ENCODE measurements at regions not wholly inside any gene's neighbourhood (a gene's known extent, or its start where the extent isn't known, plus 50 kb on each side); places are given as distances from the start of the nearest gene placed in this dataset.
"Not testable (repeated sequence)": the region's sequence is repeated elsewhere in the genome, so short reads cannot be mapped to it uniquely, and the experiment has no call there.

DNA sequence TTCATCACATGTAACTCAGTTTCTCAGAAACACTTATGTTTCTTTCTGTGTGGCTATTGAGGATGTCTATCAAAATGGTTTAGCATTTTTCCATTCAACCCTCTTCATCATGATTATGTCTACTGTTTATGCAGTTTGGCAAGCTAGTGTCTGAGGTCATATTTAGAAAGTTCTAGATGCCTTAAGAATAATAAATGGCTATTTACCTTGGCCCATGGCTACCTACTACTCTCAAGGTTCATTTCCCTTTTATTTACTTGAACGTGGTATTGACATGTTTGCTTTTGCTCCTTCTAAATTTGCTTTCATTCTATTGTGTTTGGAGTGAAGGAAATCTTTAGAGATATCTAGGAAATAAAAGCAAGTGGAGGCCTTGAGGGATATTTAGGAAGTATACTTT lies 193.7 kb upstream of the OLFM3 start:
- H3K27me3 Mint-ChIP-seq: no peaks in the 10 kb centered on the region
- no peaks in the 10 kb centered on the region for H3K4me1 Mint-ChIP-seq
- no peaks in the 10 kb centered on the region for H3K9me3 Mint-ChIP-seq
- H3K27ac Mint-ChIP-seq: no peak overlapping the region
- DNase-seq: no peak
- CTCF ChIA-PET: no interaction called here
- H3K36me3 Mint-ChIP-seq: no peaks in the 10 kb centered on the region
- no peak overlapping the region for H3K4me3 Mint-ChIP-seq

DNA sequence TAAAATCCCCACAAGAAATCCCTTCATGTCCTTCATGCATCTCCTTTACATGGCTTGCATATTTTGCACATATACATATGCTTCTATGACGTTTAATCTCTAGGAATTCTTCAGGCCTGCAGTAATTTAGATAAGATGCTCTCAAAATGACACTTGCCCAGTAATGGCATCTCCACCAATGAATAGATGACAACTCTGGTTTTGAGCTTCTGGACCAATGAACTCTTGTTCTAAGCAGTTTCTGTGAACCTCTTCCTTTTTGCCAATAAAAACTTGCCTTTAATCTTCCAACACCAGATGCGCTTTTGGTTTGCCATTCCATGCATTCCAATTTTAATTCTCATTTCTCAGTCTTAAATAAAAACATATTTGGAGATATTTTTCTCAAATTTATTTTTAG lies 189.8 kb upstream of the OLFM3 start:
- Mint-ChIP-seq H3K36me3 (no peaks in the 10 kb centered on the region), H3K4me1 (no peaks in the 10 kb centered on the region), H3K27me3 (no peaks in the 10 kb centered on the region), H3K4me3 (no peak overlapping the region), H3K9me3 (no peaks in the 10 kb centered on the region), H3K27ac (no peak overlapping the region)
- no peak for DNase-seq
- CTCF ChIA-PET: no interaction called here

DNA sequence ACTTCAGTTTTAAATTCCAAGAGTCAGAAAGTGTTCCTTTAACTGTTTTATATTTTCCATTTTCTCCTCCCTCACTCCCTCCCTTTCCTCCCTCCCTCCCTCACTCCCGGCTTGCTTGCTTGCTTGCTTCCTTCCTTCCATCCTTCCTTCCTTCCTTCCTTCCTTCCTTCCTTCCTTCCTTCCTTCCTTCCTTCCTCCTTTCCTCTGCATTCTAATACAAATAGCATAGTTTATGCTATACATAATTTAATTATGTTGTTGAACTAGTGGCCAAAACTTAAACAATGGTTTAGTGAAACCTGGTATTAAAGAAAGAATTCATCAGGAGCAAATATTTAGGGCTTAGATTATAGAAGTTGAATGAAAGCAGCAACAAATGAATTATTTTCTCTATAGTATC lies 188.5 kb upstream of the OLFM3 start:
- H3K27ac Mint-ChIP-seq: no peak overlapping the region
- no peaks in the 10 kb centered on the region for H3K9me3 Mint-ChIP-seq
- H3K36me3 Mint-ChIP-seq: no peaks in the 10 kb centered on the region
- no peak for DNase-seq
- CTCF ChIA-PET: no interaction called here
- H3K4me3 Mint-ChIP-seq: no peak overlapping the region
- no peaks in the 10 kb centered on the region for H3K4me1 Mint-ChIP-seq
- H3K27me3 Mint-ChIP-seq: no peaks in the 10 kb centered on the region

DNA sequence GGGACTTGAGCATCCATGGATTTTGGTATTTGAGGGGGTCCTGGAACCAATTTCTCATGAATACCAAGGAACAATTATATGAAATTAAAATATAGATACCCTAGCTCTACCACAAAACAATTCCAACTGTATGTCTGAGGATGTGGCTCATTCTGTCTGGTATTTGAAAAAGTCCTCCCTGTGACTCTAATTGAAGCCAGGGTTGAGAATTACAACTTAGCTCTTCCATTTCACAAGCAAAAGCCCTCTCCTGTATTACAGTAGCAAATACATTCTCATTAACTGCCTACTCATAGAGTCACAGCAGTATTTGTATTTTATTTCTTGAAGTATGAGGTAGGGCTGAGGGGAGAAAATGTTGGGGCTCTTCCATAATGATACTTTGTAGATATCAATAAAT lies 187.8 kb upstream of the OLFM3 start:
- no peaks in the 10 kb centered on the region for H3K4me1 Mint-ChIP-seq
- H3K27me3 Mint-ChIP-seq: no peaks in the 10 kb centered on the region
- no peak overlapping the region for H3K27ac Mint-ChIP-seq
- H3K36me3 Mint-ChIP-seq: no peaks in the 10 kb centered on the region
- no peak overlapping the region for H3K4me3 Mint-ChIP-seq
- no peaks in the 10 kb centered on the region for H3K9me3 Mint-ChIP-seq
- DNase-seq: no peak
- CTCF ChIA-PET: no interaction called here

DNA sequence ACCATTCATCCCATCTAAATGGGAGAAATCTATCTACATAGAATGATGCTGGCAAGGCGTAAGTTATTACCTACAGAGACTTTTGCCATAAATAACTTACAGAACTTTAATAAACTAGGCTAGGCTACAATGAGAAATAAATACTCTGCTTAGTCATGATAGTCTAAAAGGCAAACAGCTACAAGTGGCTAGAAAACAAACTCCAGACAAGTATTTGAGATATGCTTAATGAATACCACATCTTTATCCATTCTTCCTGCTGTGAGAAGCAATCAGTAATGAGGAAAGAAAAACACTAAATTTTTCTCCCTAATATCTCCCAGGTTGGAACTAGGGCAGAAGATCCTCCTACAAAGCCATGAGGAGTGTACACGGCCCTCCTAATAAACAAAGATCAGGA lies 187.0 kb upstream of the OLFM3 start:
- Mint-ChIP-seq H3K27ac (no peak overlapping the region), H3K27me3 (no peaks in the 10 kb centered on the region), H3K4me3 (no peak overlapping the region), H3K4me1 (no peaks in the 10 kb centered on the region), H3K9me3 (no peaks in the 10 kb centered on the region), H3K36me3 (no peaks in the 10 kb centered on the region)
- DNase-seq: no peak
- CTCF ChIA-PET: no interaction called here

DNA sequence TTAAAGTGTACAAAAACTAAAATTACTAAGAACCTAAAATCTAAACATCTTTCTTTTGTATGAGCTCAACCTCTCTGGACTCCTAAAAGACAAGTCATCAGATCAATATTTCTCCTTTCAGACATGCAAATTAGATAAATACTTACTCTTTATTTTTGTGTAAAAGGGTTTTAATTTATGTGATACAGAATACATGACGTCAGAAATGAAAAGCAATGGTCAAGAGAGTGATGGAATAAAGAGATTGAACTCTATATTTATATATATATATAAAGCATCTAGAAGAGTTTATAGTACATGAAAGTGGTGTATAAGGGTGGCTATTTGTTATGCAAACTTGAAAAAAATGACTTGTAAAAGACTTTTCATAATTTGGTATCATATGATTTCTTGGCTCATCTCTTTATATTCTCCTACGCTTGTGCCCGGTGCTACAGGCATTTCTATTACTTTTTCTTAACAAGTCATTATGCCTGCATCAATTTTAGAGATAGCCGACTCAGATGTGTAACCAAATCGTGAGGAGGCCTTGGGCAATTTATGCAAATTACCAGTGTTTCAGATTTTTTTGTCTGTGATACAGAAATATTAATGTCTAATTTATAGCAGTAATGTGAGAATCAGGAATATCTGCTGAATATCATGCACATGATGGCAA lies 186.0 kb upstream of the OLFM3 start:
- no peak for DNase-seq
- no peaks in the 10 kb centered on the region for H3K4me1 Mint-ChIP-seq
- H3K4me3 Mint-ChIP-seq: no peak overlapping the region
- CTCF ChIA-PET: no interaction called here
- H3K27me3 Mint-ChIP-seq: no peaks in the 10 kb centered on the region
- no peaks in the 10 kb centered on the region for H3K9me3 Mint-ChIP-seq
- H3K36me3 Mint-ChIP-seq: no peaks in the 10 kb centered on the region
- no peak overlapping the region for H3K27ac Mint-ChIP-seq

- H3K4me3 Mint-ChIP-seq: no peak overlapping the region
- H3K9me3 Mint-ChIP-seq: no peaks in the 10 kb centered on the region
- CTCF ChIA-PET: no interaction called here
- DNase-seq: no peak
- no peaks in the 10 kb centered on the region for H3K4me1 Mint-ChIP-seq
- H3K36me3 Mint-ChIP-seq: no peaks in the 10 kb centered on the region
- no peaks in the 10 kb centered on the region for H3K27me3 Mint-ChIP-seq
- H3K27ac Mint-ChIP-seq: no peak overlapping the region
Measured at GRCh38 chr1:102181341-102181740, 184.6 kb upstream of the OLFM3 start.

DNA sequence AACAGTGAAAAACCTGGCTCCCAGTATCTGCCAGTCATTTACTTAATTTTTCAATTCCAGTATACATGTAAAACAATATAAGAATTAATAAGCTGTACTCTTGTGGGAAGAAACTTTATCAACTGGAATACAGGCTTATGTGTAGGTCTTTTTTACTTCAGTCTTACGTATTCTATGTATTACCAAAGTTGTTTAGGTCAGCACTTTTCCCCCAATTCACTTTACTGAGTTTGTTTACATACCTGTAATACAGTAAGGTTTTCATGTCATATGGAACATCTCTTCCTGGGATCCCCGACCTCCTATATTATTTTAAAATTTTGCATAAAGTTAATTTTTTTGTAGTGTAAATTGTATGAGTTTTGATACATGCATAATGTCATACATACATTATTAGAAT lies 181.8 kb upstream of the OLFM3 start:
- no peaks in the 10 kb centered on the region for H3K36me3 Mint-ChIP-seq
- no peak for DNase-seq
- no peaks in the 10 kb centered on the region for H3K27me3 Mint-ChIP-seq
- no peaks in the 10 kb centered on the region for H3K4me1 Mint-ChIP-seq
- no peaks in the 10 kb centered on the region for H3K9me3 Mint-ChIP-seq
- CTCF ChIA-PET: no interaction called here
- H3K27ac Mint-ChIP-seq: no peak overlapping the region
- no peak overlapping the region for H3K4me3 Mint-ChIP-seq

GRCh38 chr1:102174259-102174863 lies 177.6 kb upstream of the OLFM3 start:
- no peak overlapping the region for H3K4me3 Mint-ChIP-seq
- H3K27me3 Mint-ChIP-seq: no peaks in the 10 kb centered on the region
- no peak for DNase-seq
- H3K9me3 Mint-ChIP-seq: no peaks in the 10 kb centered on the region
- no peak overlapping the region for H3K27ac Mint-ChIP-seq
- H3K4me1 Mint-ChIP-seq: no peaks in the 10 kb centered on the region
- no peaks in the 10 kb centered on the region for H3K36me3 Mint-ChIP-seq
- CTCF ChIA-PET: interaction anchor here (0.6 kb wide), 1 partner anchor 1763 kb away, joined by 3 read pairs; no protein-coding TSS in a partner anchor

- Mint-ChIP-seq H3K4me1 (no peaks in the 10 kb centered on the region), H3K27ac (no peak overlapping the region), H3K36me3 (no peaks in the 10 kb centered on the region), H3K9me3 (no peaks in the 10 kb centered on the region), H3K4me3 (no peak overlapping the region), H3K27me3 (no peaks in the 10 kb centered on the region)
- CTCF ChIA-PET: no interaction called here
- DNase-seq: no peak
Measured at GRCh38 chr1:102172200-102172599, 175.5 kb upstream of the OLFM3 start.

DNA sequence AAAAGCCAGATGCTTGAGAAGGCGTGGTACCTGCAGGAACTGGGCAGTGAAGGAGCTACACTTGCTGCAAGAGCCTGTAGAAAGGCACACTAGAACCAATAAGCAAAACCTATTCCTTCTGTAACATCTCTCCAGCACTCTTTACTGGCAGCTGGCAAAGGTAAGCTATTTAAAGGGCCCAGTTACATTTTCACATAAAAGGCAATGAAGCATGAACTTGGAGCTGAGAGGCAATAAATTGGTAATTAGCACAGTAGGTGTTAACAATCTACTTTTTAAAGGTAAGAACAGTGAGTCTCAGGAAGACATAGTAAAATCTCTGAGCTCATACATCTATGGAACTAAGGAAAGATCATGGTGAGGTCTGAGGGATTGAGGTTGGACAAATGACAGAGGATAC lies 167.1 kb upstream of the OLFM3 start:
- CTCF ChIA-PET: no interaction called here
- no peak overlapping the region for H3K4me3 Mint-ChIP-seq
- H3K4me1 Mint-ChIP-seq: no peaks in the 10 kb centered on the region
- H3K36me3 Mint-ChIP-seq: no peaks in the 10 kb centered on the region
- H3K9me3 Mint-ChIP-seq: no peaks in the 10 kb centered on the region
- DNase-seq: no peak
- no peak overlapping the region for H3K27ac Mint-ChIP-seq
- no peaks in the 10 kb centered on the region for H3K27me3 Mint-ChIP-seq

DNA sequence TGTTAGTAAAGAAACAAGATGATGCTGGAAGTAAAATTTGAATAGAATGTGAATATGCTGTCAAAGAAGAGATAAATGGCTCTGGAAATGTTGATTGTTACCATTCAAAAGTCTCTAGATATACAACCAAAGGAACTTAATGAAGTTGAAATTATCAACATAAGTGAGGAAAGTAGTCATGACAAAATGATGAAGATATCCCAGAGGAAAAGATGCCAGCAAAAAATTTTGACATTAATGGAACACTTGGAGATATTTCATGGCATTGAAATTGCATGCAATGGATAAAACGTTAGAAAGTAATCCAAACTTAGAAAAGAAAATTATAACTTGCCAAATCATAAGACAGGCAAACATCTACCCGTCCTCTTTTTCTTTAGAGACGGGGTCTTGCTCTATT lies 154.5 kb upstream of the OLFM3 start:
- no peak overlapping the region for H3K4me3 Mint-ChIP-seq
- no peak overlapping the region for H3K27ac Mint-ChIP-seq
- H3K9me3 Mint-ChIP-seq: no peaks in the 10 kb centered on the region
- H3K36me3 Mint-ChIP-seq: no peaks in the 10 kb centered on the region
- no peaks in the 10 kb centered on the region for H3K27me3 Mint-ChIP-seq
- no peaks in the 10 kb centered on the region for H3K4me1 Mint-ChIP-seq
- DNase-seq: no peak
- CTCF ChIA-PET: no interaction called here

- H3K4me1 Mint-ChIP-seq: no peaks in the 10 kb centered on the region
- no peaks in the 10 kb centered on the region for H3K27me3 Mint-ChIP-seq
- no peaks in the 10 kb centered on the region for H3K36me3 Mint-ChIP-seq
- DNase-seq: no peak
- H3K27ac Mint-ChIP-seq: no peak overlapping the region
- H3K4me3 Mint-ChIP-seq: no peak overlapping the region
- H3K9me3 Mint-ChIP-seq: no peaks in the 10 kb centered on the region
- CTCF ChIA-PET: no interaction called here
Measured at GRCh38 chr1:102120910-102121309, 124.2 kb upstream of the OLFM3 start.

DNA sequence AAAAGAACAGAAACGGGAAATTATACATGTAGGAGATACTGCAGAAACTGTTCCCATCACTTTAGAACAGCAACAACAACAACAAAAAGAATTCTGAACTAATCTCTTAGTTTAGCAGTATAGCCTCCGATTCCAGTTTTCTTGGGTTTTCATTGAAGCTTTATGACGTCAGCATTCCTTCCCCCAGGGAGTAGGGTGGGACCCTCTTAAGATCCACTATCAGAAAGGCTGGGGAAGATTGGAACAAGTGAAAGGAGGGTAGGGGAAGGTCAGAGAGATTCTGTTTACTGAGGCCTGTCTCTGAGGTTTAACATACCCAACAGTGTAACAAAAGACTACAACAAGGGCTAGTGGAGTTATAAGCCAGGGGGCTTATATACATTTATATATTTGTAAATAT lies 121.4 kb upstream of the OLFM3 start:
- DNase-seq: no peak
- no peak overlapping the region for H3K27ac Mint-ChIP-seq
- H3K36me3 Mint-ChIP-seq: no peaks in the 10 kb centered on the region
- no peaks in the 10 kb centered on the region for H3K27me3 Mint-ChIP-seq
- no peak overlapping the region for H3K4me3 Mint-ChIP-seq
- CTCF ChIA-PET: no interaction called here
- no peaks in the 10 kb centered on the region for H3K4me1 Mint-ChIP-seq
- H3K9me3 Mint-ChIP-seq: no peaks in the 10 kb centered on the region

GRCh38 chr1:102110586-102110985 lies 113.9 kb upstream of the OLFM3 start:
- H3K27me3 Mint-ChIP-seq: no peaks in the 10 kb centered on the region
- no peak for DNase-seq
- no peaks in the 10 kb centered on the region for H3K4me1 Mint-ChIP-seq
- no peak overlapping the region for H3K4me3 Mint-ChIP-seq
- H3K27ac Mint-ChIP-seq: no peak overlapping the region
- H3K36me3 Mint-ChIP-seq: no peaks in the 10 kb centered on the region
- CTCF ChIA-PET: no interaction called here
- peaks cover 6% of the 10 kb centered on the region for H3K9me3 Mint-ChIP-seq

- DNase-seq, H3K27ac Mint-ChIP-seq, H3K9me3 Mint-ChIP-seq, H3K36me3 Mint-ChIP-seq, H3K27me3 Mint-ChIP-seq, CTCF ChIA-PET, H3K4me3 Mint-ChIP-seq, H3K4me1 Mint-ChIP-seq: not testable (repeated sequence)
Measured at GRCh38 chr1:102109493-102109892, 112.8 kb upstream of the OLFM3 start.

All from activated naive CD4-positive, alpha-beta T cell treated with anti-CD3 and anti-CD28 coated beads, Interleukin-2, amount 10 ng/mL, durations not matched to agents 7 days and 5 days (primary cell).